ENCODE measurements at regions not wholly inside any gene's neighbourhood (a gene's known extent, or its start where the extent isn't known, plus 50 kb on each side); places are given as distances from the start of the nearest gene placed in this dataset.

GRCh38 chr14:82445810-82446570 lies 912.3 kb upstream of the SEL1L start:
- no peak for TF ChIP-seq POLR2A (IDR thresholded peaks at IDR 0.05; ENCODE audit: low read length)
- TF ChIP-seq GATA1 (IDR thresholded peaks at IDR 0.05; ENCODE audit: low read depth, low read length) = no peak

Data from erythroblast (primary cell).